ENCODE measurements at regions not wholly inside any gene's neighbourhood (a gene's known extent, or its start where the extent isn't known, plus 50 kb on each side); places are given as distances from the start of the nearest gene placed in this dataset.

DNA sequence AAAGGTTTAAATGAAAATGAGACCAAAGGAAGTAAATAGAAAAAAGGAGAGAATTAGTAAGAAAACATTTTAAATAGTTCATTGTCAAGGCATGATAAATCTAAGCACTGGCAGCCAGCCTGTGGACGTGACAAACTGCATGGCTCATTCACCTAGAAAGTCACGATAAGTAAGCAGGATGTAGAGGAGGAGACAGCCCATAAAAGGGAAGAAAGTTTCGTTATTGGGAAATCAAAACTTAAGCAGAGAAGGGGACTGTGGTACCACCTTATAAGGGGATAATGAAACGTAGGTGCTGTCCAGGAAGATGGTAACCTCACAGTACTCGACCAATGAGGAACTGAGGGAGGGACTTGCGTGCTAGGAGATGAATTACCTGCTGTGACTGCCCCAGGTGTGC lies 494.5 kb upstream of the GRAMD2B start:
- CTCF ChIA-PET, result no interaction called here
- H3K9me3 ChIP-seq (ENCODE audit: control insufficient read depth in 1 of 2, insufficient read depth in 1 of 2, low read length in 2 of 2), result peaks cover 0 to 8% of the 10 kb centered on the region in 2 experiments
- intact Hi-C loops (cut with DNase I, micrococcal nuclease), result no loop called here
- DNase-seq (no peak), ATAC-seq (ENCODE audit: poor library complexity) (no peak)
- Mint-ChIP-seq H3K4me3 (no peak overlapping the region), H3K9me3 (peaks cover 3% of the 10 kb centered on the region), H3K27me3 (no peaks in the 10 kb centered on the region), H3K36me3 (ENCODE audit: low read depth) (no peaks in the 10 kb centered on the region), H3K4me1 (ENCODE audit: low read depth) (no peaks in the 10 kb centered on the region), H3K27ac (no peak overlapping the region)
- no peaks in the 10 kb centered on the region for H3K4me1 ChIP-seq (ENCODE audit: insufficient read depth, low read length)
- no peak overlapping the region for H3K27ac ChIP-seq (ENCODE audit: low read depth in 1 of 2, low read length in 2 of 2)
- POLR2A ChIA-PET, result no interaction called here
- no peaks in the 10 kb centered on the region for H3K36me3 ChIP-seq (ENCODE audit: insufficient read depth, low read length)
- H3K4me3 ChIP-seq (ENCODE audit: low read length), result no peak overlapping the region
- H3K27me3 ChIP-seq (ENCODE audit: control insufficient read depth in 1 of 2, insufficient read depth in 2 of 2, low read length in 2 of 2), result no peaks in the 10 kb centered on the region
- no peak for TF ChIP-seq CTCF (IDR thresholded peaks at IDR 0.05)

- H3K27me3 Mint-ChIP-seq, result no peaks in the 10 kb centered on the region
- CTCF ChIA-PET, result no interaction called here
These were observed 473.1 kb upstream of the GRAMD2B start for GRCh38 chr5:125950012-125950615.

GRCh38 chr5:125961150-125961549 lies 462.1 kb upstream of the GRAMD2B start:
- no peak overlapping the region for H3K27ac ChIP-seq (ENCODE audit: low read depth in 1 of 2, low read length in 2 of 2)
- intact Hi-C loops (cut with DNase I, micrococcal nuclease), result no loop called here
- no peaks in the 10 kb centered on the region for H3K4me1 ChIP-seq (ENCODE audit: insufficient read depth, low read length)
- H3K27me3 Mint-ChIP-seq, result no peaks in the 10 kb centered on the region
- H3K27ac Mint-ChIP-seq, result no peak overlapping the region
- ChIA-PET CTCF (no interaction called here), POLR2A (no interaction called here)
- H3K27me3 ChIP-seq (ENCODE audit: control insufficient read depth in 1 of 2, insufficient read depth in 2 of 2, low read length in 2 of 2), result no peaks in the 10 kb centered on the region
- no peak overlapping the region for H3K4me3 Mint-ChIP-seq
- no peaks in the 10 kb centered on the region for H3K36me3 Mint-ChIP-seq (ENCODE audit: low read depth)
- H3K36me3 ChIP-seq (ENCODE audit: insufficient read depth, low read length), result no peaks in the 10 kb centered on the region
- H3K4me3 ChIP-seq (ENCODE audit: low read length), result no peak overlapping the region
- DNase-seq (no peak), ATAC-seq (ENCODE audit: poor library complexity) (no peak)
- TF ChIP-seq CTCF (IDR thresholded peaks at IDR 0.05), result no peak
- no peaks in the 10 kb centered on the region for H3K9me3 ChIP-seq (ENCODE audit: control insufficient read depth in 1 of 2, insufficient read depth in 1 of 2, low read length in 2 of 2)
- peaks cover 12% of the 10 kb centered on the region for H3K9me3 Mint-ChIP-seq
- no peaks in the 10 kb centered on the region for H3K4me1 Mint-ChIP-seq (ENCODE audit: low read depth)

More at GRCh38 chr5:125950012-125950615, 473.1 kb upstream of the GRAMD2B start:
- H3K4me3 ChIP-seq (ENCODE audit: low read length), result no peak overlapping the region
- no peaks in the 10 kb centered on the region for H3K36me3 ChIP-seq (ENCODE audit: insufficient read depth, low read length)
- no peaks in the 10 kb centered on the region for H3K36me3 Mint-ChIP-seq (ENCODE audit: low read depth)
- H3K9me3 Mint-ChIP-seq, result peaks cover 15% of the 10 kb centered on the region
- no peak overlapping the region for H3K27ac Mint-ChIP-seq
- DNase-seq (no peak), ATAC-seq (ENCODE audit: poor library complexity) (no peak)
- POLR2A ChIA-PET, result no interaction called here
- H3K4me1 ChIP-seq (ENCODE audit: insufficient read depth, low read length), result no peaks in the 10 kb centered on the region
- no peaks in the 10 kb centered on the region for H3K4me1 Mint-ChIP-seq (ENCODE audit: low read depth)
- H3K4me3 Mint-ChIP-seq, result no peak overlapping the region
- intact Hi-C loops (cut with DNase I, micrococcal nuclease), result no loop called here
- no peak for TF ChIP-seq CTCF (IDR thresholded peaks at IDR 0.05)
- no peaks in the 10 kb centered on the region for H3K9me3 ChIP-seq (ENCODE audit: control insufficient read depth in 1 of 2, insufficient read depth in 1 of 2, low read length in 2 of 2)
- H3K27me3 ChIP-seq (ENCODE audit: control insufficient read depth in 1 of 2, insufficient read depth in 2 of 2, low read length in 2 of 2), result no peaks in the 10 kb centered on the region
- no peak overlapping the region for H3K27ac ChIP-seq (ENCODE audit: low read depth in 1 of 2, low read length in 2 of 2)

All from CD4-positive, alpha-beta T cell (primary cell).